ENCODE measurements at regions not wholly inside any gene's neighbourhood (a gene's known extent, or its start where the extent isn't known, plus 50 kb on each side); places are given as distances from the start of the nearest gene placed in this dataset.

GRCh38 chrX:98380556-98380955, 1496.8 kb downstream of the RPA4 start:
- no peak for DNase-seq

DNA sequence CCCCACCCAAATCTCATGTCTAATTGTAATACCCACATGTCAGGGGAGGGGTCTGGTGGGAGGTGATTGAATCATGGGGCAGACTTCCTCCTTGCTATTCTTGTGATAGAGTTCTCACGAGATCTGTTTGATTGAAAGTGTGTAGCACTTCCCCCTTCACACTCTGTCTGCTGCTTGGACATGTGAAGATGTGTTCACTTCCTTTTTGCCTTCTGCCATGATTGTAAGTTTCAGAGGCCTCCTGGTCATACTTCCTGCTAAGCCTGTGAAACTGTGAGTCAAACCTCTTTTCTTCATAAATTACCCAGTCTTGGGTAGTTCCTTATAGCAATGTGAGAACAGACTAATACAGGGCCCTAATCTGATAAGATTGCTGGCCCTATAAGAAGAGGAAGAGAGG, 1514.8 kb downstream of the RPA4 start:
- no peak for DNase-seq

GRCh38 chrX:98405376-98405775, 1521.7 kb downstream of the RPA4 start:
- no peak for DNase-seq

DNA sequence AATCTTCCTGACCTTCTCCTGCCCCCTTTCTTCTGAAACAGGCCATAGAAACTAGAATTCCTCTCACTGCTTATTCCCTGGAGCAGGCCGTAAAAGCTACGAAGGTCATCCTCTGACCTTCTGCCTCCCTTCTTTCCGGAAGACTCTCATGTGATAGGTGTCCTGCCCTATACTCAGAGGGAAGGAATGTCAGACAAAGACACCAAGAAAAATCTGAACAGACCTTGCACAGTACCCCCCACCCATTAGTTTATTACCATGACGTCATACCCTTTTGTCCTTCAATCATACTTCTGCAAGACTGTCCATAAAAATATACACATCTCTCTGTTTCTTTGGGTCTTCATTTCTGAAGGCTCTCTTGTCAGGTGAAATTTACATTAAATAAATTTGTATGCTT, 1523.9 kb downstream of the RPA4 start:
- no peak for DNase-seq

- DNase-seq, result no peak
Observed at GRCh38 chrX:98409867-98410266, 1526.2 kb downstream of the RPA4 start.

- DNase-seq, result no peak
Observed at GRCh38 chrX:98412058-98412457, 1528.3 kb downstream of the RPA4 start.

GRCh38 chrX:98422536-98422935, 1538.8 kb downstream of the RPA4 start:
- no peak for DNase-seq

- DNase-seq, result peak; percentile 15 to 62
Observed at GRCh38 chrX:98432413-98432812, 1548.7 kb downstream of the RPA4 start.

GRCh38 chrX:98448524-98448923, 1564.8 kb downstream of the RPA4 start:
- no peak for DNase-seq

GRCh38 chrX:98452456-98452855, 1568.7 kb downstream of the RPA4 start:
- no peak for DNase-seq

GRCh38 chrX:98459669-98460068, 1576.0 kb downstream of the RPA4 start:
- DNase-seq, result no peak

GRCh38 chrX:98480606-98481005, 1596.9 kb downstream of the RPA4 start:
- DNase-seq, result no peak

DNA sequence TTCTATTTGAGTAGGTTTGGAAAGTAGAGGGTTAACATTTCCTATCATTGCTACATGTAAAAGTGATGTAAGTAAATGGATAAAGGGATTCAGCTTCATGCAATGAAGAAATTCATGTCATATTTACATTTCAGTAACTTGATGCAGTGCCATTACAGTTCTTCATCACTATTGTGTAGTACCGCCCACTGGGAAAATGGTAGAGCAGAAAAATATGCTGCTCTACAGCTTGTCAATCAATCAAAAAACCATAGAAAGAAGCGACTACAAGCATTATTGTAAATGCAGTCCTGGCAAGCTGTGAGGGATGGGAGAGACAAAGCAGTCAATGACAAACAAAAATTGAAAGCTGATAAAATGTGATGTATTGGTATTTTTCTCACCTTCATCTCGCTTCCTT, 1597.9 kb downstream of the RPA4 start:
- DNase-seq, result no peak

- DNase-seq, result no peak
Observed at GRCh38 chrX:98490670-98491069, 1607.0 kb downstream of the RPA4 start.

- DNase-seq, result no peak
Observed at GRCh38 chrX:98501426-98501825, 1617.7 kb downstream of the RPA4 start.

- no peak for DNase-seq
Observed at GRCh38 chrX:98506907-98507306, 1623.2 kb downstream of the RPA4 start.

DNA sequence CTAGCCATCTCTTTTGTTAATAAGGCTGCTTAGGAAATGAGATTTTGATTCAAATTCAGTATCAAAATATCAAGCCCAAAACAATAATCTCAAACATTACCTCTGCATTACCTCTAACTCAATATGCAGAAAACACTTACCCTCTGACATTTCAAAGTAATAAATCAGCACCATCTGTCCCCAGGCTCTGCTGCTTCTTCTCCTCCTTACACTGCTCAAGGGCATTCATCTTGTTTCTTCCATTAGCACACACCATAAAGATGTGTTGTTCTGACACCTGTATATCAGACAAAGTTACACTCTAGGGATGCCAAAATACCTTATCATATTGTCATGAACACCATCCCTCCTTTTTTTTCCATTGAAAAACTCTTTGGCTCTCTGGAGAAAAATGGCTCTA, 1630.3 kb downstream of the RPA4 start:
- DNase-seq, result peak; percentile 19 to 76

DNA sequence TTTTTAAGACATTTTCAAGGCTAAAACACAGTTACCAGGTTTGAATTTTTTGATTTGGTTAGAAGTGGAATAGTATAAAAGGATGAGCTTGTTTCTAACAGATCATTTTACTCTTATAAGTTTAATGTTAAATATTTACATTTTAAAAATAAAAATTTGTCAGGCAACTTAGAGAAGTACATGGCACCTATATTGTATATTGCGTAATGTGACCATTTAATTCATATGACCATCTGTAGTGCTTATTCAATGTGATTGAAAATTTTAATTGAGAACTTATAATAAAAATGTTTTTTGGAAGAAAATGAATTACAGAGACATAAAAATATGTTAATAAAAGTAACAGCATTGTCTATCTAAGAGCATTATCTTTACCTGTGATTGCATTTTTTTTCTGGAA, 1632.4 kb downstream of the RPA4 start:
- no peak for DNase-seq

DNA sequence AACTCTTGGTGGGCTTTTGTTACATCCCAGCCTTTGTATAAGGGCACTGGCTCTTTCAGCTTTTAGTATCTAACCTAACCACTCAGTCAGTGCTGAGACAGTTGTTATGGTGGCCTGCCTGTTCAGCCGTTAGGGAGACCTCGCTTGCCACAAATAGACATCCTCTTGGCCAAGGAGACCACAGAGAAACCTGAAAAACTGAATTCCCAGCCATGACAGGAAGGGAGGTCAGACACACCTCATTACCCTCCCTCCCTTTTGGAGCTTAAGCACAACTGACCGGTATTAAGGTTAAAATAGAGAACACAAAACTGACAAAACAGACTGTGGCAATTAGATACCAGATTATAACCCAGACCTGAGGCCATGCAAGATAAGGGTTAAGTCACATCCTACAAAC, 1639.3 kb downstream of the RPA4 start:
- DNase-seq, result no peak

GRCh38 chrX:98523521-98523920, 1639.8 kb downstream of the RPA4 start:
- DNase-seq, result no peak

DNA sequence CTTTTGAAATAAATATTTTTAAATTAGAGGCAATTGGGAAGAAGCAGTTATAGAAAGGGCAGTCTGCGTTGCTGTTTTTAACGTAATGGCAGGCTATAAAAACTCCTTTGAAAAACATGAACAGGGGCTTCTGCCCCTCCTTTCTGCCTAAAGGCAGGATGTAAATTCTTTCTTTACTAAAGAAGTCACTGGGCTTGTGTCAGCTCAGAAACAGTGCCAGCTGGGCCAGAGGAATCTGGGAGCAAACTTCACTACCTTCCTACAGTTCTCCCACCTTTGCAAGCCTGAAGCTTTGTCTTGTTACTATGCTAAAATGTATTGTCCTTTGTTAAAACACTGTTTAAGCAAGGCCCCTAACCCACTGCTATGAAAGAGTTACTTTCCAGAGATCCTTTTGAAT, 1664.8 kb downstream of the RPA4 start:
- no peak for DNase-seq

DNA sequence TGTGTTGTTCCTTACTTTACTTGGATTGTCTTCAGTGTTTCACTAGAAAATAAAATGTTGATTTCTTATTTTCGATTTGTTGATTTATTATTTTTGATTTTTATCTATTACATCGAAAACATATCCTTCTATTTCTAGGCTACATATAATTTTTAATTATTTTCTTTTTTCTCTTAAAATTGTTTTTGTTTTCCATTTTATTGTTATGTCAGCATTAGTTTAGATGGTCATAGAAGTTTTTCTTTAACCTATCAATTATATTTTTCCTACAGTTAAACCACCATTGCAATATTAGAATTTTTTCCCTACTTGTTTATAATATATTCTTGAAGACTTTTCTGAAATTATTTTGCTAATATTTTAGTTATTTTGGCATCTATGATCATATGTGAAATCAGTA, 1685.1 kb downstream of the RPA4 start:
- DNase-seq, result no peak

DNA sequence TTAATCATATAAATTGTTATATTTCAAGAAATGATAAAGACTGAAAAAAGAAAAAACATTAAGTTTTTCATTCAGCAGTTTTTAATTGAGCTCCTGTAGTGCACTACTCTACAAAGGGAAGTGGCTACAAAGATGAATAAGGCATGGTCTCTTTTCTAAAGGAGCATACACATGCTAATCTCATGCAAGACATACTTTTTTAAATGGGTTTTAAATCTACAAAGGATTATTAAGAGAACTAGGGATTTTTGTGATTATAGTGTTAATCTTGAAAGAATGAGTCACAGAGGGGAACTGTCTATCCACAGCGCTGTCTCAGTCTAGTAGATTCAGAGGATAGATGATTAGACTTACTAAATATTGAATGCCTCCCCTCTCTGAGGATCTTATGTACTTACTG, 1722.2 kb downstream of the RPA4 start:
- no peak for DNase-seq

DNA sequence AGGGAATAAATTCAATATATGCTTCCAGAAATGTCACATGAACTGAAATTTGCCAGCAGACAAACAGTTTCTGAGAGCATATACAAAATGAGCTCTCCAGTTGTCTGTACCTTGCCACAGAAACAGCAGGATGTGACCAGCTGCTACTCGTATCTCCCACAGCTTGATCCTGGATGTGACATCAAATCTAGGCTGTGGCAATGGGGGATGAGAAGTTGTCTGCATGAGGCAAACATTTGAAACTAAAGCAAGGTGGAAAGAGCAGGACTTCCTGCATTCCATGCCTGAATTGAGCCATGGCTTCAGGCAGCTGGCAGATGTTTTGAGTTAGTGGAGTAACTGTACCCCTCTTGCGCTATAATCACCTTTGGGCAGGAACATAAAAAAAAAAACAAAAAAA, 1724.0 kb downstream of the RPA4 start:
- no peak for DNase-seq

GRCh38 chrX:98627645-98628044, 1743.9 kb downstream of the RPA4 start:
- no peak for DNase-seq

DNA sequence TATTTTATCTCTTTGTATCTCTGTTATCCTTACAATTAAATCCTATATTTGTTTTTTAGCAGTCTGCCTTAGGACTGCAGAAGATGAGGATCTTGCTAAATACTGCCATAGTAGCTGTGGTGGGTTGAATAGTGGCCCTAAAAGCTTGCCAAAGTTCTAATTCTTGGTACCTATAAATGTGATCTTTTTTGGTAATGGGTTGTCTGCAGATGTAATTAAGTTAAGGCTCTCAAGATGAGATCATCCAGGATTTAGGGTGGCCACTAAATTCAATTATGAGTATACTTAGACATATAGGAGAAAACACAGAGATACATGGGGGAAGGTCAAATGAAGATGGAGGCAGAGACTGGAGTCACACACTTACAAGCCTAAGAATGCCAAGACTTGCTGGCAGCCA, 1753.7 kb downstream of the RPA4 start:
- DNase-seq, result no peak
